Transverse colon (tissue), 4 donors: ENCODE measurements at regions not wholly inside any gene's neighbourhood (a gene's known extent, or its start where the extent isn't known, plus 50 kb on each side); places are given as distances from the start of the nearest gene placed in this dataset.

Experiments used
- DNase-seq: peaks from one replicate; pipeline ENCODE4 v3.0.0-alpha.2; 2019
- H3K27ac ChIP-seq, 4 donors: fragments of 200-600 bp; sonication (generic); 2 replicates each; pipeline ENCODE4 v1.5.1; 2016 to 2018; ENCODE audit warnings: inconsistent platforms in 4 of 4
- H3K27me3 ChIP-seq: fragments of 200-600 bp; sonication (generic); 2 replicates; pipeline ENCODE4 v1.5.1; 2017; ENCODE audit warnings: inconsistent platforms
- H3K36me3 ChIP-seq, 4 donors: fragments of 200-600 bp; sonication (generic); 2 replicates each; pipeline ENCODE4 v1.5.1; 2017 to 2019; ENCODE audit warnings: inconsistent platforms in 4 of 4
- H3K4me1 ChIP-seq, 4 donors: fragments of 200-600 bp; sonication (generic); 2 replicates each; pipeline ENCODE4 v1.5.1; 2017 to 2020; ENCODE audit warnings: inconsistent platforms in 4 of 4
- H3K4me3 ChIP-seq, 4 donors: fragments of 200-600 bp; sonication (generic); 1 replicate in 1 of 4; 2 replicates in 3 of 4; pipeline versions ENCODE4 v1.5.1 to v1.6.1; 2017 to 2019; ENCODE audit warnings: inconsistent platforms in 4 of 4
- H3K9me3 ChIP-seq, 2 donors: fragments of 200-600 bp; sonication (generic); 2 replicates each; pipeline ENCODE4 v1.5.1; 2017 to 2019; ENCODE audit warnings: inconsistent platforms in 2 of 2
- EP300 ChIP-seq: sonication (generic); formaldehyde crosslinking; IDR thresholded peaks from one replicate; pipeline ENCODE4 v1.6.1; 2017; ENCODE audit warnings: antibody characterized with exemption, low read depth
- POLR2A ChIP-seq: fragments of 450-650 bp; IDR thresholded peaks from one replicate; pipeline ENCODE4 v1.6.1; 2016; ENCODE audit warnings: antibody characterized with exemption, mild to moderate bottlenecking, moderate library complexity
- POLR2AphosphoS5 ChIP-seq, 3 donors: sonication (generic); formaldehyde crosslinking; IDR thresholded peaks; one replicate each; pipeline ENCODE4 v1.6.1; 2016; ENCODE audit warnings: antibody characterized with exemption in 3 of 3
- WGBS, 2 donors: methylation state at CpG; one replicate each; pipeline ENCODE4 v1.1.5; 2018; ENCODE audit warnings: low coverage in 1 of 2; 5-methylcytosine and 5-hydroxymethylcytosine counted together
- in situ Hi-C, 4 donors: fragments of 200-750 bp; cut with MboI; loops; one replicate each; pipeline versions ENCODE4 v1.15.0 to v1.15.1; 2017; ENCODE audit warnings: low sequenced_read_pairs in 3 of 4, low pct_ligation_motif_present in 1 of 4, low pct_unique_long_range_greater_than_20kb in 1 of 4
- intact Hi-C: fragments of 100-400 bp; cut with DNase I; formaldehyde crosslinking; loops from one replicate; pipeline ENCODE4 v1.15.1; 2023; ENCODE audit warnings: low total_unique reads
- TF ChIP-seq, protein P1 (sequence below), 5 experiments: fragments of 200-600 bp in 3 of 5; fragments of 450-650 bp in 2 of 5; sonication (generic) in 3 of 5; IDR thresholded peaks; 1 replicate in 2 of 5; 2 replicates in 3 of 5; pipeline ENCODE4 v1.5.1; 2016 to 2017; ENCODE audit warnings: antibody characterized with exemption in 5 of 5, inconsistent platforms in 3 of 5, mild to moderate bottlenecking in 2 of 5, moderate library complexity in 1 of 5

DNA sequence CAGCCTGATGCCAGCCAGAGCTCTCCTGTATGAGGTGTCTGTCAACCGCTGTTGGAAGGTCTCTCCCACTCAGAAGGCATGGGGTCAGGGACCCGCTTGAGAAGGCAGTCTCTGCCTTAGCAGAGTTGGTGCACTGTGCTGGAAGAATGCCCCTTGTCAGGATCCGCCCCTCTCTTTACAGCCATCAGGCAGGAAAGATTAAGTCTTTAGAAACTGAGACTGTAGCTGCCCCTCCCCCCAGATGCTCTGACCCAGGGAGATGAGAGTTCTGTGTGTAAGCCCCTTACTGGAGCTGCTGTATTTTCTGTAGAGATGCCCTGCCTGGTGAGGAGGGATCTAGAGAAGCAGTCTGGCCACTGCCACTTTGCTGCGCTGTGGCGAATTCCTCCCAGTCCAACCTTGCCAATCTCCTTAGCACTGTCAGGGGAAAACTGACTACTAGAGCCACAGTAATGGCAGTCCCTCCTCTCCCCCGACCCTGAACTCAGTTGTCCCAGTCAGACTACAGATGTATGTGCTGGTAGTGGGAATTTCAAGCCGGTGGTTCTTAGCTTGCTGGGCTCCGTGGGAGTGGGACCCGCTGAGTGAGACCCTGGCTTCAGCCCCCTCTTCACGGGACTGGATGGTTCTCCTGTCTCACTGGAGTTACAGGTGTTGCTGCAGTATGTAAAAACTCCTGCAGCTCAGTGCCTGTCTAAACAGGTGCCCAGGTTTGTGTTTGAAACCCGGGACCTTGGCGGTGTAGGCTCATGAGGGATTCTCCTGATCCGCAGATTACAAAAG lies 285.5 kb upstream of the ZWINT start:
- no peak for DNase-seq
- H3K9me3 ChIP-seq = no peaks in the 10 kb centered on the region
- no peak for TF ChIP-seq EP300
- TF ChIP-seq POLR2A = no peak
- TF ChIP-seq POLR2AphosphoS5 (IDR thresholded peaks at IDR 0.05) = no peak
- TF ChIP-seq, protein P1, sequence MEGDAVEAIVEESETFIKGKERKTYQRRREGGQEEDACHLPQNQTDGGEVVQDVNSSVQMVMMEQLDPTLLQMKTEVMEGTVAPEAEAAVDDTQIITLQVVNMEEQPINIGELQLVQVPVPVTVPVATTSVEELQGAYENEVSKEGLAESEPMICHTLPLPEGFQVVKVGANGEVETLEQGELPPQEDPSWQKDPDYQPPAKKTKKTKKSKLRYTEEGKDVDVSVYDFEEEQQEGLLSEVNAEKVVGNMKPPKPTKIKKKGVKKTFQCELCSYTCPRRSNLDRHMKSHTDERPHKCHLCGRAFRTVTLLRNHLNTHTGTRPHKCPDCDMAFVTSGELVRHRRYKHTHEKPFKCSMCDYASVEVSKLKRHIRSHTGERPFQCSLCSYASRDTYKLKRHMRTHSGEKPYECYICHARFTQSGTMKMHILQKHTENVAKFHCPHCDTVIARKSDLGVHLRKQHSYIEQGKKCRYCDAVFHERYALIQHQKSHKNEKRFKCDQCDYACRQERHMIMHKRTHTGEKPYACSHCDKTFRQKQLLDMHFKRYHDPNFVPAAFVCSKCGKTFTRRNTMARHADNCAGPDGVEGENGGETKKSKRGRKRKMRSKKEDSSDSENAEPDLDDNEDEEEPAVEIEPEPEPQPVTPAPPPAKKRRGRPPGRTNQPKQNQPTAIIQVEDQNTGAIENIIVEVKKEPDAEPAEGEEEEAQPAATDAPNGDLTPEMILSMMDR (IDR thresholded peaks at IDR 0.05) = no peak
- WGBS, 2 donors = 85% methylated on average over 13 of the region's 13 CpGs; no CpG with 5 or more reads in 1 of the 2 donors
- in situ Hi-C loops = no loop called here
- H3K36me3 ChIP-seq = no peaks in the 10 kb centered on the region
- H3K4me1 ChIP-seq = no peaks in the 10 kb centered on the region
- H3K4me3 ChIP-seq = no peak overlapping the region
- H3K27me3 ChIP-seq = no peaks in the 10 kb centered on the region
- H3K27ac ChIP-seq = no peak overlapping the region
- intact Hi-C loops = loop anchor here (5.0 kb wide), 1 partner anchor 951 kb away; no protein-coding TSS in a partner anchor

DNA sequence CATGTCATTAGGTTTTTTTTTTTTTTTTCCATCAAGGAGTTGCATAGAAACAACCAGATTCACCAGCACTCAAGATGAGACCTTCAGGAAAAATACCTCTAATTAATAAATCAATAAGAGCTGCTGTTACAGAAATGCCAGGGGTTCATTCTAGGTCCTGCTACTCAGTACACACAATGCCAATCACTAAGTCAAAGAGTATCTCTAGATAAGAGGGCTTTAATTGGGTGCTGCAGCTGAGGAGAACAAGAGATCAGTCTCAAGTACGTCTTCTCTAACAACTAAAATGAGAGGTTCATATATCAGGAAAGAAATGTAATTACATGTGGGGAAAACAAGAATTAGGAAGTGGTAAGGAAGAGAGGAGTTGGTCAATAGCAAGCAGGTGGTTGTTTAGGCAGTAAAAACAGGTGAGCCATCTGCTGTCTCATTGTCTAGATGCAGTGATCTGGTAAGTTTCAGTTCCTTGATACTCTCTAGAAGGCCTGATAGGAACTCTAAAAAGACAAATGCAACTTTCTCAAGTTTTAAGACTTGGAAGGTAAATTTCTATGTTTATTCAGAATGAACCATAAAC lies 272.9 kb upstream of the ZWINT start:
- intact Hi-C loops = no loop called here
- no peak for DNase-seq
- Histone ChIP-seq H3K4me1 (no peaks in the 10 kb centered on the region), H3K4me3 (no peak overlapping the region), H3K9me3 (no peaks in the 10 kb centered on the region), H3K27ac (no peak overlapping the region), H3K27me3 (no peaks in the 10 kb centered on the region), H3K36me3 (no peaks in the 10 kb centered on the region)
- no peak for TF ChIP-seq POLR2A
- TF ChIP-seq EP300 = no peak
- TF ChIP-seq, protein P1 (IDR thresholded peaks at IDR 0.05) = no peak
- TF ChIP-seq POLR2AphosphoS5 (IDR thresholded peaks at IDR 0.05) = no peak
- in situ Hi-C loops = no loop called here
- 55 to 68% methylated on average over 1 of the region's 1 CpG for WGBS, 2 donors

DNA sequence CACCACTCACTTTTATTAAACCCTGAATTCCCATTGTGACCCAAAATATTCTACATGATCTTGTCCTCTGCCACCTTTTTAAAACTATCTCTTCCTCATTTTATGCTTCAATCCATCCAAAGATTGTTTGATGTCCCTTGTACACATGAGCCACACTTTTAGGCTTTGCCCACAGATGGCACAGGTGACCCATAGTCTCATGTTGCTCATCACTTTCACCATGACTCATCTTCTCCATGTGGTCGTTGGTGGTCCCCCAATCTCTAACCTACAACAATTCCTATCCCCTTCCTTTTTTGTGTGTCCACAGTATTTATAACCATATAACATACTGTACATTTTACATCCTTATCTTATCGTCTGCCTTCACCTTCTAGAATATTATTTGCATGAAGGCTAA lies 271.5 kb upstream of the ZWINT start:
- no peak for DNase-seq
- no peaks in the 10 kb centered on the region for H3K4me1 ChIP-seq
- TF ChIP-seq POLR2AphosphoS5 (IDR thresholded peaks at IDR 0.05) (no peak), POLR2A (no peak), EP300 (no peak)
- TF ChIP-seq, protein P1 (IDR thresholded peaks at IDR 0.05) = no peak
- H3K4me3 ChIP-seq = no peak overlapping the region
- no peaks in the 10 kb centered on the region for H3K27me3 ChIP-seq
- in situ Hi-C loops = no loop called here
- H3K27ac ChIP-seq = no peak overlapping the region
- intact Hi-C loops = no loop called here
- no peaks in the 10 kb centered on the region for H3K9me3 ChIP-seq
- WGBS, 2 donors = 61 to 68% methylated on average over 2 of the region's 2 CpGs
- H3K36me3 ChIP-seq = no peaks in the 10 kb centered on the region

DNA sequence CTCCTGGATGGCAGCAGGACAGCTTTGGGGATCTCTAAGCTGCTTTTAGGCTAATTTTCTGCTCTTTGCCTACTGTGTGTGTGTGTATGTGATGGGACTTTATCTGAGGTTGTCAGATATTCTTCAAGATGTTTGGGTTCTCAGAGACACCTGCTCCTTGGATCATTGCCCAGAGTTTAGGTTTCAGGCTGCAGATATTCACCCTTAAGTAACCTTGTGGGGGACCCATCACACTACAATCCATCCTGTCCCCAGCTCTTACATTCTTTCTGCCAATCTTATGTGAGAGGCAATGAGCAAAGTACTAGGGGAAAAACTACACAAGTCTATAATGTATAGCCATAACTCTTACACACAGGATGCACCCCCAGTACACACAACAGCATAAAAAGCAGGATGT lies 263.0 kb upstream of the ZWINT start:
- in situ Hi-C loops (no loop called here), intact Hi-C loops (no loop called here)
- H3K4me1 ChIP-seq = peaks cover 0 to 6% (median 0%) of the 10 kb centered on the region in 4 donors
- no peaks in the 10 kb centered on the region for H3K9me3 ChIP-seq
- H3K27ac ChIP-seq = no peak overlapping the region
- no peak for DNase-seq
- no peaks in the 10 kb centered on the region for H3K27me3 ChIP-seq
- TF ChIP-seq POLR2A (no peak), POLR2AphosphoS5 (IDR thresholded peaks at IDR 0.05) (no peak), EP300 (no peak)
- TF ChIP-seq, protein P1 (IDR thresholded peaks at IDR 0.05) = no peak
- no peak overlapping the region for H3K4me3 ChIP-seq
- H3K36me3 ChIP-seq = no peaks in the 10 kb centered on the region
